ENCODE measurements at regions not wholly inside any gene's neighbourhood (a gene's known extent, or its start where the extent isn't known, plus 50 kb on each side); places are given as distances from the start of the nearest gene placed in this dataset.

- DNase-seq = no peak
Measured at GRCh38 chr21:16517383-16517782, 787.6 kb downstream of the USP25 start.

- no peak for DNase-seq
Measured at GRCh38 chr21:16519036-16519435, 789.3 kb downstream of the USP25 start.

GRCh38 chr21:16519644-16520043 lies 789.9 kb downstream of the USP25 start:
- DNase-seq = no peak

GRCh38 chr21:16522548-16522947 lies 792.8 kb downstream of the USP25 start:
- DNase-seq = no peak

GRCh38 chr21:16530656-16531055 lies 800.9 kb downstream of the USP25 start:
- DNase-seq = no peak

- no peak for DNase-seq
Measured at GRCh38 chr21:16532840-16533239, 803.1 kb downstream of the USP25 start.

GRCh38 chr21:16533692-16534407 lies 804.1 kb downstream of the USP25 start:
- no peak for DNase-seq

GRCh38 chr21:16534408-16535101 lies 804.8 kb downstream of the USP25 start:
- DNase-seq = no peak

GRCh38 chr21:16535102-16535422 lies 805.3 kb downstream of the USP25 start:
- no peak for DNase-seq

- DNase-seq = no peak
Measured at GRCh38 chr21:16535626-16536025, 805.8 kb downstream of the USP25 start.

- DNase-seq = no peak
Measured at GRCh38 chr21:16536140-16536539, 806.4 kb downstream of the USP25 start.

- DNase-seq = no peak
Measured at GRCh38 chr21:16536643-16537434, 807.1 kb downstream of the USP25 start.

GRCh38 chr21:16537501-16537900 lies 807.7 kb downstream of the USP25 start:
- DNase-seq = no peak

- DNase-seq = no peak
Measured at GRCh38 chr21:16538405-16538804, 808.6 kb downstream of the USP25 start.

GRCh38 chr21:16538936-16539440 lies 809.2 kb downstream of the USP25 start:
- DNase-seq = no peak

- DNase-seq = no peak
Measured at GRCh38 chr21:16540966-16541727, 811.4 kb downstream of the USP25 start.

GRCh38 chr21:16550118-16550517 lies 820.3 kb downstream of the USP25 start:
- no peak for DNase-seq

- DNase-seq = no peak
Measured at GRCh38 chr21:16550917-16551741, 821.3 kb downstream of the USP25 start.

GRCh38 chr21:16552880-16553279 lies 823.1 kb downstream of the USP25 start:
- DNase-seq = no peak

- DNase-seq = no peak
Measured at GRCh38 chr21:16554503-16554902, 824.7 kb downstream of the USP25 start.

GRCh38 chr21:16563116-16563515 lies 833.3 kb downstream of the USP25 start:
- no peak for DNase-seq

- no peak for DNase-seq
Measured at GRCh38 chr21:16563795-16564194, 834.0 kb downstream of the USP25 start.
